H1 (cell line): ENCODE measurements at regions not wholly inside any gene's neighbourhood (a gene's known extent, or its start where the extent isn't known, plus 50 kb on each side); places are given as distances from the start of the nearest gene placed in this dataset.

ENCODE experiments used
- CTCF ChIA-PET: fragments of 300-600 bp; sonication (Branson Sonifier 250); formaldehyde crosslinking; loops from one replicate; lab custom pipeline; 2021; ENCODE audit not compliant: partially characterized antibody; lab: Charles Lee
- POLR2A ChIA-PET: fragments of 300-600 bp; sonication (Branson Sonifier 250); formaldehyde crosslinking; loops from one replicate; lab custom pipeline; 2021; ENCODE audit warnings: inconsistent platforms; ENCODE audit not compliant: partially characterized antibody; lab: Charles Lee
- DNase-seq, 2 experiments: peaks; one replicate each; pipeline versions ENCODE4 v3.0.0 to v3.0.0-alpha.2; 2010 to 2022; ENCODE audit warnings: low spot score in 2 of 2, low read depth in 1 of 2, mixed read lengths in 1 of 2
- FAIRE-seq: peaks from 2 replicates; lab custom pipeline; 2011; peaks lifted over from hg19 to GRCh38; lab: Jason Lieb, UNC
- H2AFZ ChIP-seq: 2 replicates; pipeline ENCODE4 v1.8.1; 2012; ENCODE audit warnings: low read length, inconsistent platforms
- H2AK5ac ChIP-seq: 2 replicates; pipeline ENCODE4 v1.6.1; 2013; ENCODE audit warnings: low read depth, low read length
- H2BK120ac ChIP-seq: replicated peaks from 2 replicates; pipeline ENCODE3; 2013; ENCODE audit warnings: low read depth, low read length, inconsistent platforms
- H2BK12ac ChIP-seq: 2 replicates; pipeline ENCODE4 v1.6.1; 2013; ENCODE audit warnings: low read depth, low read length
- H2BK15ac ChIP-seq: 2 replicates; pipeline ENCODE4 v1.6.1; 2013; ENCODE audit warnings: low read length
- H2BK20ac ChIP-seq: 2 replicates; pipeline ENCODE4 v1.6.1; 2013; ENCODE audit warnings: low read length
- H2BK5ac ChIP-seq: 2 replicates; pipeline ENCODE4 v1.6.1; 2013; ENCODE audit warnings: low read depth, low read length
- H3K14ac ChIP-seq: 2 replicates; pipeline ENCODE4 v1.6.1; 2013; ENCODE audit warnings: inconsistent platforms; ENCODE audit not compliant: insufficient read length
- H3K18ac ChIP-seq: 2 replicates; pipeline ENCODE4 v1.6.1; 2013; ENCODE audit warnings: low read length; ENCODE audit errors: extremely low read depth
- H3K23ac ChIP-seq: 2 replicates; pipeline ENCODE4 v1.6.1; 2013; ENCODE audit warnings: inconsistent platforms; ENCODE audit not compliant: insufficient read length
- H3K23me2 ChIP-seq: 2 replicates; pipeline ENCODE4 v1.6.1; 2013; ENCODE audit warnings: low read depth, low read length
- H3K27ac ChIP-seq: 2 replicates; pipeline ENCODE4 v1.6.1; 2011; ENCODE audit warnings: low read depth, low read length, inconsistent platforms
- H3K27me3 ChIP-seq, 4 experiments: replicated peaks in 1 of 4; 1 replicate in 1 of 4; 2 replicates in 3 of 4; pipeline versions ENCODE4 v1.6.1 to v1.8.1; 2011 to 2013; ENCODE audit warnings: low read length in 3 of 4, mild to moderate bottlenecking in 3 of 4, inconsistent platforms in 2 of 4, mixed read lengths in 2 of 4, moderate library complexity in 1 of 4; ENCODE audit not compliant: control insufficient read depth in 3 of 4, insufficient read depth in 3 of 4; ENCODE audit errors: extremely low read depth in 1 of 4
- H3K36me3 ChIP-seq, 4 experiments: 2 replicates each; pipeline versions ENCODE4 v1.6.1 to v1.8.1; 2011 to 2013; ENCODE audit warnings: mild to moderate bottlenecking in 4 of 4, low read length in 3 of 4, moderate library complexity in 2 of 4, control low read depth in 1 of 4, inconsistent platforms in 1 of 4; ENCODE audit not compliant: insufficient read depth in 4 of 4, control insufficient read depth in 2 of 4
- H3K4ac ChIP-seq: replicated peaks from 2 replicates; pipeline ENCODE3; 2013; ENCODE audit warnings: low read length, low read depth, mixed read lengths, inconsistent platforms; ENCODE audit not compliant: insufficient read length
- H3K4me1 ChIP-seq, 4 experiments: replicated peaks in 1 of 4; 1 replicate in 1 of 4; 2 replicates in 3 of 4; pipeline versions ENCODE4 v1.6.1 to v1.8.1; 2011 to 2013; ENCODE audit warnings: low read length in 3 of 4, inconsistent platforms in 2 of 4, mixed read lengths in 1 of 4; ENCODE audit not compliant: insufficient read depth in 4 of 4, control insufficient read depth in 3 of 4
- H3K4me2 ChIP-seq, 2 experiments: 2 replicates each; pipeline versions ENCODE4 v1.6.1 to v1.8.1; 2011 to 2013; ENCODE audit warnings: low read depth in 2 of 2, low read length in 2 of 2, control low read depth in 1 of 2, inconsistent platforms in 1 of 2, mild to moderate bottlenecking in 1 of 2; ENCODE audit not compliant: insufficient read depth in 1 of 2
- H3K4me3 ChIP-seq, 4 experiments: fragments of 200-600, 300-600 bp in 1 of 4; sonication (generic), shearing (Covaris generic), sonication (Bioruptor Twin) in 1 of 4; 2 replicates each; pipeline versions ENCODE4 v1.5.1 to v1.8.1; 2011 to 2016; ENCODE audit warnings: low read length in 4 of 4, low read depth in 3 of 4, control low read depth in 2 of 4, inconsistent platforms in 2 of 4, mild to moderate bottlenecking in 2 of 4, mixed read lengths in 1 of 4, moderate library complexity in 1 of 4; ENCODE audit not compliant: insufficient read depth in 2 of 4; ENCODE audit errors: extremely low read depth in 1 of 4
- H3K56ac ChIP-seq: replicated peaks from 2 replicates; pipeline ENCODE3; 2013; ENCODE audit warnings: low read depth, mild to moderate bottlenecking, mixed read lengths, low read length, inconsistent platforms; ENCODE audit not compliant: insufficient read length
- H3K79me1 ChIP-seq: 2 replicates; pipeline ENCODE4 v1.6.1; 2013; ENCODE audit warnings: low read depth, low read length, control low read depth
- H3K79me2 ChIP-seq, 2 experiments: 2 replicates each; pipeline versions ENCODE4 v1.6.1 to v1.8.1; 2012 to 2013; ENCODE audit warnings: low read length in 2 of 2, mild to moderate bottlenecking in 2 of 2, inconsistent platforms in 1 of 2; ENCODE audit not compliant: insufficient read depth in 2 of 2, control insufficient read depth in 1 of 2
- H3K9ac ChIP-seq, 4 experiments: replicated peaks in 1 of 4; 1 replicate in 1 of 4; 2 replicates in 3 of 4; pipeline versions ENCODE4 v1.6.1 to v1.8.1; 2011 to 2013; ENCODE audit warnings: low read depth in 3 of 4, low read length in 3 of 4, control low read depth in 2 of 4, mild to moderate bottlenecking in 2 of 4, moderate library complexity in 2 of 4, inconsistent platforms in 1 of 4; ENCODE audit errors: extremely low read depth in 1 of 4
- H3K9me3 ChIP-seq, 2 experiments: 2 replicates each; pipeline versions ENCODE4 v1.6.1 to v1.8.1; 2012 to 2013; ENCODE audit warnings: mild to moderate bottlenecking in 2 of 2, moderate library complexity in 2 of 2, control low read depth in 1 of 2, inconsistent platforms in 1 of 2, low read depth in 1 of 2, low read length in 1 of 2, mixed read lengths in 1 of 2; ENCODE audit not compliant: insufficient read depth in 2 of 2
- H4K20me1 ChIP-seq, 2 experiments: replicated peaks in 1 of 2; 2 replicates each; pipeline versions ENCODE3 to v1.8.1; 2011 to 2013; ENCODE audit warnings: inconsistent platforms in 2 of 2, low read length in 2 of 2, mild to moderate bottlenecking in 1 of 2; ENCODE audit not compliant: insufficient read depth in 2 of 2, control insufficient read depth in 1 of 2
- H4K5ac ChIP-seq: 2 replicates; pipeline ENCODE4 v1.6.1; 2013; ENCODE audit warnings: low read length, low read depth, mixed read lengths, inconsistent platforms; ENCODE audit not compliant: insufficient read length
- H4K8ac ChIP-seq: 2 replicates; pipeline ENCODE4 v1.8.0; 2013; ENCODE audit warnings: mild to moderate bottlenecking, moderate library complexity, low read length, inconsistent platforms; ENCODE audit not compliant: insufficient read depth; ENCODE audit errors: extremely low read depth
- H4K91ac ChIP-seq: replicated peaks from 2 replicates; pipeline ENCODE3; 2013; ENCODE audit warnings: low read length, mixed read lengths, inconsistent platforms; ENCODE audit not compliant: insufficient read length
- EZH2 ChIP-seq: fragments of 200-600 bp; sonication (generic); IDR thresholded peaks from 2 replicates; pipeline ENCODE4 v1.7.1; 2012; ENCODE audit warnings: low read depth, mild to moderate bottlenecking, moderate library complexity, low read length, inconsistent platforms; ENCODE audit not compliant: severe bottlenecking
- FOSL1 ChIP-seq: IDR thresholded peaks from 2 replicates; pipeline ENCODE4 v1.6.1; 2011; ENCODE audit warnings: mild to moderate bottlenecking, low read depth, low read length, moderate library complexity; ENCODE audit not compliant: insufficient read depth
- KDM4A ChIP-seq: IDR thresholded peaks from one replicate; pipeline ENCODE4 v1.7.1; 2012; ENCODE audit warnings: low read depth, mild to moderate bottlenecking, moderate library complexity, low read length, inconsistent platforms; ENCODE audit not compliant: severe bottlenecking
- KDM5A ChIP-seq: fragments of 200-600 bp; IDR thresholded peaks from 2 replicates; pipeline ENCODE4 v1.7.1; 2012; ENCODE audit warnings: mild to moderate bottlenecking, low read length, inconsistent platforms, mixed read lengths
- NANOG ChIP-seq: IDR thresholded peaks from 2 replicates; pipeline ENCODE4 v1.6.1; 2011; ENCODE audit warnings: low read length, low read depth, mild to moderate bottlenecking, inconsistent platforms; ENCODE audit not compliant: insufficient read depth, poor library complexity, severe bottlenecking
- PHF8 ChIP-seq: fragments of 200-600 bp; sonication (generic); conservative IDR thresholded peaks from 2 replicates; pipeline ENCODE4 v1.7.1; 2012; ENCODE audit warnings: low read depth, mild to moderate bottlenecking, inconsistent platforms, low read length, moderate library complexity
- RBBP5 ChIP-seq: IDR thresholded peaks from 2 replicates; pipeline ENCODE4 v1.7.1; 2012; ENCODE audit warnings: low read depth, mild to moderate bottlenecking, inconsistent platforms, low read length, moderate library complexity, borderline replicate concordance
- SAP30 ChIP-seq: fragments of 300-600 bp; sonication (generic); IDR thresholded peaks from 2 replicates; pipeline ENCODE4 v1.7.1; 2012; ENCODE audit warnings: low read length, moderate library complexity, mild to moderate bottlenecking, inconsistent platforms; ENCODE audit not compliant: insufficient read depth, insufficient replicate concordance
- TBP ChIP-seq: IDR thresholded peaks from 2 replicates; pipeline ENCODE4 v1.6.1; 2011; ENCODE audit warnings: low read depth, low read length, improper control_type of control experiment
- TCF12 ChIP-seq: IDR thresholded peaks from 2 replicates; pipeline ENCODE4 v1.6.1; 2011; ENCODE audit warnings: low read depth, mild to moderate bottlenecking, low read length
- ZNF274 ChIP-seq: IDR thresholded peaks from 2 replicates; pipeline ENCODE4 v1.7.0; 2012; ENCODE audit warnings: low read length, borderline replicate concordance; ENCODE audit errors: extremely low read depth
- WGBS, 2 experiments: shearing (Covaris generic) in 1 of 2; methylation state at CpG; one replicate each; pipeline versions ENCODE4 v1.1.6 to v1.1.7; 2013 to 2015; ENCODE audit warnings: low lambda C conversion rate in 2 of 2, mixed read lengths in 2 of 2, inconsistent platforms in 1 of 2, low coverage in 1 of 2, missing lambda C conversion rate in 1 of 2; ENCODE audit not compliant: insufficient replicate concordance in 2 of 2, insufficient coverage in 1 of 2, insufficient read length in 1 of 2; ENCODE audit errors: extremely low coverage in 1 of 2, missing lambda C conversion rate in 1 of 2; 5-methylcytosine and 5-hydroxymethylcytosine counted together

- 91% methylated on average over 2 of the region's 2 CpGs; no CpG with 5 or more reads in 1 of the 2 experiments for WGBS, 2 experiments
- H2AFZ ChIP-seq: no peak overlapping the region
- TF ChIP-seq ZNF274: no peak
- TF ChIP-seq FOSL1: no peak
- TF ChIP-seq TBP: no peak
- TF ChIP-seq KDM4A: no peak
- TF ChIP-seq RBBP5: no peak
- TF ChIP-seq SAP30: no peak
- TF ChIP-seq EZH2: no peak
- no peak for TF ChIP-seq NANOG
- TF ChIP-seq TCF12: no peak
- no peak for TF ChIP-seq PHF8
- TF ChIP-seq KDM5A: no peak
These were observed 441.9 kb upstream of the MGAT4C start for GRCh38 chr12:86697916-86698640.

More at GRCh38 chr12:86697916-86698640, 441.9 kb upstream of the MGAT4C start:
- DNase-seq: no peak
- Histone ChIP-seq H2BK20ac (no peak overlapping the region), H2BK5ac (no peak overlapping the region), H3K79me1 (no peaks in the 10 kb centered on the region), H4K20me1 (no peaks in the 10 kb centered on the region), H3K79me2 (no peaks in the 10 kb centered on the region), H3K27ac (no peak overlapping the region), H3K9ac (no peak overlapping the region), H4K5ac (no peak overlapping the region), H3K4me1 (no peaks in the 10 kb centered on the region), H2BK12ac (no peak overlapping the region), H4K8ac (no peak overlapping the region; the same call in 1 of the 2 replicates), H2BK120ac (no peak overlapping the region), H3K23me2 (no peaks in the 10 kb centered on the region), H3K56ac (no peak overlapping the region), H3K4me2 (no peak overlapping the region), H3K4me3 (no peak overlapping the region), H4K91ac (no peak overlapping the region), H2BK15ac (no peak overlapping the region), H2AK5ac (no peak overlapping the region), H3K14ac (no peak overlapping the region), H3K23ac (no peak overlapping the region), H3K27me3 (no peaks in the 10 kb centered on the region), H3K18ac (no peak overlapping the region), H3K4ac (no peak overlapping the region), H3K9me3 (no peaks in the 10 kb centered on the region), H3K36me3 (no peaks in the 10 kb centered on the region)
- ChIA-PET POLR2A (no interaction called here), CTCF (interaction anchor here (1.1 kb wide), 1 partner anchor 8 kb away, joined by 3 read pairs; no protein-coding TSS in a partner anchor)
- no peak for FAIRE-seq
